Activated CD8-positive, alpha-beta memory T cell treated with anti-CD3 and anti-CD28 coated beads for 1 hour (primary cell): ENCODE measurements at regions not wholly inside any gene's neighbourhood (a gene's known extent, or its start where the extent isn't known, plus 50 kb on each side); places are given as distances from the start of the nearest gene placed in this dataset.
A peak's percentile ranks its signal among the peaks of the same experiment; 100 is the strongest.
"Not testable (repeated sequence)": the region's sequence is repeated elsewhere in the genome, so short reads cannot be mapped to it uniquely, and the experiment has no call there.

Experiments used
- DNase-seq, 2 donors: peaks; one replicate each; pipeline ENCODE4 v3.0.0-alpha.2; 2020; ENCODE audit warnings: low read depth in 1 of 2; ENCODE audit errors: extremely low read depth in 1 of 2

DNA sequence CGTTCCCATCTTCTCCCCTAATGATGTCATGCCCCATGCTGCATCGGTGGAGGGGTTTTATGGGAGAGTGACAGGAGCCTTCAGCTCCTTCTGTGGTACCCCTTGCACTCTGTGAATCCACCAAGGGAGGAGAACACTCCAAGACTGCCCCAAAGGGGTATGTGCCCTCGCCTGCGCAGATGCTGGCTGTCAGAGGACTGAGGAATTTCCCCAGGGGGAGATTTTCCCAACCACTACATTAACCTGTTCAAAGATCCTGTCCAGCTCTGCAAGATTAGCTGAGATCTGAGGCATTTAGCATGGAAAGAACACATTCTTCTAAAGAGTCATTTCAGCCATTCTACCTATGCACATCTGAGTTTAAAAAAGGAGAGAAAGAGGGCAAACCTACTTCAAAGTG is 143.2 kb upstream of the ITGA6 start:
- DNase-seq, result no peak

DNA sequence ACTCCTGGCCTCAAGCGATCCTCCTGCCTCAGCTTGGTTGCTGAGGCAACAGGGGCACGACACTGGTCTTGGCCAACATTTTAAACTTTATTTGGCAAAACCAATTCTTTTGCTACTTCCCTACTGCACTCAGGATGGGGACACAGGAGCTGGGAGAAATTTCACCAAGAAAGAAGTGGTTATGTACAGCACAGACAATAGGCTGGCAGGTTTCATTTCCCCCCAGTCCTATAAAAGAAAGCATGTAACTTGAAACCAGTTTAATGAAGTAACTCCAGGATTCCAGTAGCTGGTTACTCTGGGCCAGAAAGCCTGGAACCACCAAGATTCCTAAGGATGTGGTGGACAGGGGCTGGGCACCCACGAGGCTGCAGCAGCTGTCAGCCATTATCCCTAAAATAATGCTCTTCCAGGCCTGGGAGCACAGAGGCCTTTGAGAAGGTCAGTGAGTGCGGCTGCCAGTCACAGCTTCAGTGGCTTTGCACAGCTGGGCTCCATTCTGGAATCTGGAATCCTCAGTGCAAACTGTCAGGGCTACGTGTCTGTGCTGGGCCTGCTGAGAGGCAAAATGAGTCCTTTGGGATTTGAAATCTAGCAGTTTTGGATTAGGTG is 142.3 kb upstream of the ITGA6 start:
- DNase-seq, result no peak

DNA sequence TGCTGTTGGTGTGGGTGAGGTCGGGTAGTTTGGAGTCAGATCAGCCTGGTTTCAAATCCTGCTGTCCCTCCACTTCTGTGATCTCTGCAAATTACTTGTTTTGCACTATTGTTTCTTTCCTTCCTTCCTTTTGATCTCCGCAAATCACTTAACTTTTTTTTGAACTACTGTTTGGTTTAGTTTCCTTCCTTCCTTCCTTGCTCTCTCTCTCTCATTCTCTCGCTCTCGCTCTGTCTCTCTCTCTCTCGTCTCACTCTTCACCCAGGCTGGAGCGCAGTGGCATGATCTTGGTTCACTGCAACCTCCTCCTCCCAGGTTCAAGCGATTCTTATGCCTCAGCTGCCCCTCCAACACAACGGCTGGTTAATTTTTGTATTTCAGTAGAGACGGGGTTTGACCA is 141.6 kb upstream of the ITGA6 start:
- no peak for DNase-seq

DNA sequence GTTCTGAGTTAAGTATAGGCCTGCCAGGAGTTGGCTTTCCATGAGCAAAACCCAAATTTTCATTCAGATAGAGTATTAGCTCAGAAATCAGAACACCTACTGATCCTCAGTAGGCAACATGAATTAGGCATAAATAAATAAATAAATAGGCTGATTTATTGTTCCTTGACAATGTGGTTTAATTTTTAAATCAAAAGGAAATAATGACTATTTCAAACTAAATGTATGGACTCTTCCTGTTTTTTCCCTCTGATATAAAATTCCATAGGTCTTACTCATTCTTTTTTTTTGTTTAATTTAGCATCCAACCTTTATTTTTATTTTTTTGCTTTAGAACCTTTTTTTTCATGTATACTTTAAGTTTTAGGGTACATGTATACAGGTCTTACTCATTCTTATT is 140.2 kb upstream of the ITGA6 start:
- no peak for DNase-seq

DNA sequence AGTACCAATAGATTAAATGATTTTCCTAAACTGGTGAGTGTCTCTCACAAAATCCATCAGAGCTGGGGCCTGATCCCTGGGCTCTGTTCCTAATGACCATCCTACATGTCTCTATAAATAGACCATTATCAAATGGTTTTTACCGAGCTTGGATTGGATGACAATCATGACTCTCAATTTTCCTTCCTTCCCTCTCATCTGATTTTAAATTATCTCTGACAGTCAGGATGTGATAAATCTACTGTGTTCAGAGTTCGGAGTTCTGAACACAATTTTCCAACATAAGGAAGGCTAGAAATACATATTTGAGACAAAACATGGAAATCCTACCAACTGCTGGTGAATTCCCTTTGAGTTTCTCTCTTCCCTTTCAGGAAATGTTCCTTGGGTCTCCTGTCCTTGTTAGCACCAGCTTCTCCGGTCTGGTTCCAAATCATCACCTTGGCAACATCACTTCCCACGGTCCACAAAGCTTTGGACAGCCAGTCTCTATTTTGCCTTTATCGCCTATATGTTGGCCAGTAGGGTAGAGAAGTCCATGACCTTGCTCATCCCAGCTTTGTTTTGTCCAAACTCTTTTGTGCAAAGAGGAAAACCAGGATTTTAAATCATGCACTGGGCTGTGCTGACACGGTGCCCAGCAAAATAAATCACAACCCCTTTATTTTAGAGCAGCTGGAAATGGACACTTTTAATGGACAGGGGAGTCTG is 139.6 kb upstream of the ITGA6 start:
- DNase-seq, result no peak

DNA sequence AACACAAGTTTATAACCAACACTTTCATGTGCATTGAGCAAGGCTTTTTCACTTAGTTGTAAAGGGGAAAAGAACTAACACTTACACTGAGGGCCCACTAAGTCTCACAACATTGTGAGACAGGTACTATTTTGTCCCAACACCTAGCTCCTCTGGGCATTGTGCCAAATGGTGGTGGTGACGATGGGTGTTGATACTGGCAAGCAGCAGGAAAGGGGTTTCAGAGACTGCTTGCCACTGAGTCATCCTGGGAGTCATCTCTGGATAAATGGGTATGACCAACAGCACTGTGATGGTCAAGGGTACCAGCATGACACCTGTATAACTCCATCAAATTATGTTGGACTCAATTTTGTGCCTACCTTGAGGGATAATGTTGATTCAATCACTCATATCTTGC is 138.8 kb upstream of the ITGA6 start:
- peak; percentile 14 to 24 for DNase-seq

DNA sequence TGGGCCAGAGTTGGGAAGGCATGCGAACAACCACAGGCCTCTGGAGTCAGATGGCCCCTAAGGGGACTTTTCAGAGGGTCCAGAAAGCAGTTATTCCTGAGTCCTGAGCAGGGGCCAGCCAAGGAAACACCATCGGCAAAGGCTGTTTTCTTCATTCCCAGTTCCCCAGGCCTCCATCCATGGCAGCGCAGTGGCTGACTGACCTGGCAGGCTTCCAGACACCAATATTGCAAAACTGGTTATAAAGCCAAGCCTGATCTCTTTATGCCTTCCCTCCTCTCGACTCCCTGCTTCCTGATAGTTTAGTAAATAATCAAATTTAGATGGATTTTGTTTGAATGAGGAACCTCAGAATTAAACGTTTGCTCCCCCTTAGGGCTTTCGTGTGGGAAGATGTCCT is 133.4 kb upstream of the ITGA6 start:
- no peak for DNase-seq

DNA sequence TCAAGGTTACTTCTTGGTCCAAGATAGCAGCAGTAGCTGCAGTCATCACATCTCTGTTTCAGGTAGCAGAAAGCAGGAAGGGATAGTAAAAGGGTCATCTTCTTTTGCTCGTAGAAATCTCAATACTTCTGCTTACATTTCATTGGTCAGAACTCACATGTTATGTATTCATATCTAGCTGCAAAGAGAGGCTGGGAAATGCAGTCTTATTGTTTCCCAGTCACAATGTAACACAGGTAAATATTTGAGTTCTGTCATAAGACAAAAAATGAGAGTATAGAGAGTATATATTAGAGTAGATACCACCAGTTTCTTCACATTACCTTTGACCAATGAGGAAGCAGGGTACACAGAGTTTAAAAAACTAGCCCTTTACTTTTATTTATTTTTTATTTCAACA is 132.4 kb upstream of the ITGA6 start:
- DNase-seq, result no peak

DNA sequence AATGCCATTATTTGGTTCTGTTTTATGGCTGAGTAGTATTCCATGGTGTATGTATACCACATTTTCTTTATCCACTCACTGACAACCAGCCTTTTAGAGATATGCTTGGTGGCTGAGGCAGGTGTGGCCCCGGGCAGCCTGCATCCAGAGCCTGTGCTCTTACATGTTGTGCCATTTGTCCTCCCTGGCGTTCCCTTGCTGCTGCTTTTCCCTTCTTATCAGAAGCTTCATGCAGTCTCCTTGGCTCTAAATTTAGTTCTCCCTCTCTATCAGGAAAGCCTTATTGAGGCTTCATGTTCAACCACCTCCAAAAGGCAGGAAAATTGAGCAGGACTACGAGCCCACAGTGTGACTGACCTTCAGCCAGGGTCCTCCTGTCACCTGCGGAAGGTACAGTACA is 131.7 kb upstream of the ITGA6 start:
- no peak for DNase-seq

DNA sequence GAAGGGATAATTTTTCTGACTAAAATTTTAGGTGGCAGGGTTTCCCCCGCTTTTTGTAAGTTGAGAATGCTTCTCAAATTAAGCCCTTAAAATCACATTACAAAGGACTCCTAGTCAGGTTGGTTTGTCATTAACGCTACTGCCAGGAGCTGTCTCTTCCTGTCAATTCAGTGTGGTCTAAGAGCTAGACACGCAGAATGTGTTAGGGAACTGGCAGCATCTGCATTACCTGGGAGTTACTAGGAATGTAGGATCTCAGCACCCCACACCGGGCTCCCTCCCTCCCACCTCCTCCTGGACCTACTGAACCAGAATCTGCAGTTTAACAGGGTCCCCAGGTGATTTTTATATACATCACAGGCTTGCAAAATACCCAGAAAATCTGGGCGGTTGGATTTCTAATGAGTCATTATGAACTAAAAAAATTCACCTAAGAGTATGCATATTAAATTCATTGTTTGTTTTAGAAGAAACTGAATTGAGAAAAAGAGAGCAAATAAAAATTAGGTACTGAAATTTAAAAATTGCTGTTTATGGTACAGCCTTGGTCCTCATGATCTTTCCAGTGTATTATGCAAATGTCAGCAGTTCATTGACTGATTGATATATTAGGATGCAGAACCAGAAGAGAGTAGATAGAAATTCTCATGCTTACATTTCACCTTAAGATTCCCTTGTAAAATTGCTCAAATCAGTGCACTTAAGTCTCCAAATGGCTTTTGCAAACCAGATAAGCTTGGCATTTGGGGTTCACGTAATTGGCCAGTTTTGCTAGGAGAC is 130.9 kb upstream of the ITGA6 start:
- no peak for DNase-seq

DNA sequence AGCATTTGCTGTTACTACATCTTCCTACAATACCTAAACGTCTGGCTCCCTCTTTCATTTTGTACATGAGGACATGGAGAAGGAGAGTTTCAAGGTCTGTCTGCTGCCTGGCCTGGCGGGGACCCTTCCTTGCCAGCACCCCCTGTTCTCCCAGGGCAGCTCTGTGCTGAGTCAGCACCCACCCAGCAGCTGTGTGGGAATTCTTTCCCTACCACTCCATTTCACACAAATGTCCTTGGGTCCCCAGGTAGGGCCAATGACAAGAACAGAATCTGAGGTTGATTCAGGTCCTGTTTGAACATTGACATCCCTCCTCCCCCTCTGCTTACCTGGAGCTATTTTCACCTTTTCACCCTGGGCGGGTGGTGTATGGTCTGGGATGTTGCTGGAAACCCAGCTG is 129.9 kb upstream of the ITGA6 start:
- no peak for DNase-seq

DNA sequence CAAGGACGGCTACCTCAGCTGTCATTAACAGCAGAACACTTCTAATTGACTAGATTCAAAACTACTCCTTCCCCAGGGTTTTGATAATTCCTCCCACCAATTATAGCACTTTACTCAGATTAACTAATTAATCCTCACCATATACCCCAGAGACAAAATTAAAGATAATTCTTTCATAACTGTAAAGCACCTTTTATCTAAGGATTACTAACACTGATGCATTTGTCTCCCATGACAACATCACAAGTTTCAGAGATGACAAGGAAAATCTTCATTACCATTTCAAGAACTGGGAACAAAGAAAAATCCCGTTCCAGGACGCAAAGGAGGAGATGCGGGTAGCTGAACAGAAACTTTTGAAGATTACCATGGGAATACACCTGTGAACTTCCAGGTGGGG is 129.4 kb upstream of the ITGA6 start:
- DNase-seq, result no peak

DNA sequence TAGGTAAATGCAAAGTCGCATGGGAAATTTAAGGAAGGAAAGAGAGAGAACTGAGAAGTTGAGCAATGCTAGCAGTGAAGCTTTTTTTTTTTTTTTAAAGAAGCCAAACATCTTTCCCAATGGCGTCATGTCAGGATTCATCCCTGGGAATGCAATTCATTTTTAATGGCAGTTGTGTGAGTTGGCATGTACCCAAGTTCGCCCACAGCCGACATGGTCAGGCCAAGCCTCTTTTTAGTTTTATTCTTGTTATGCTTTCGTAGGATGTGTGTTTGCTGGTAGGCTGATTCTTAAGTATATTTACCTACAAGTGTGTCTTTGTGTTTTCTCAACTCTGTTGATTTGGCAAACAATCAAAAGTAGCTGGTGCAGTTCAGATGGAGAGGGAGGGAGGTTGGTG is 127.6 kb upstream of the ITGA6 start:
- DNase-seq, result no peak

DNA sequence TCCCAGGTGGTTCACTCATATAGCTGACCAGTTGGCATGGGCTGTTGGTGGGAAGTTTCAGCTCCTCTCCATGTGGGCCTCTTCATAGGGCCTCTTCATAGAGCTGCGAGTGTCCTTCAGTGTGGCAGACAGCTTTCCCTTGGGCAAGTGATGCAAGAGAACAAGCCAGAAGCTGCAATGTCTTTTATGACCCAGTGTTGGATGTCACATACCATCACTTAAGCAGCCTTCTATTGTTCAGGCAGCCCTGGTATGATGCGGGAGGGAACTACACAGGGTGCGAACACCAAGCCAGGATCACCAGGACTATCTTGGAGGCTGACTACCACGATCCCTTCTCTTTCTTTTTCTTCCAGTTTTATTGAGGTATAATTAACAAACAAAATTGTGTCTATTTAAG is 126.5 kb upstream of the ITGA6 start:
- DNase-seq, result no peak

DNA sequence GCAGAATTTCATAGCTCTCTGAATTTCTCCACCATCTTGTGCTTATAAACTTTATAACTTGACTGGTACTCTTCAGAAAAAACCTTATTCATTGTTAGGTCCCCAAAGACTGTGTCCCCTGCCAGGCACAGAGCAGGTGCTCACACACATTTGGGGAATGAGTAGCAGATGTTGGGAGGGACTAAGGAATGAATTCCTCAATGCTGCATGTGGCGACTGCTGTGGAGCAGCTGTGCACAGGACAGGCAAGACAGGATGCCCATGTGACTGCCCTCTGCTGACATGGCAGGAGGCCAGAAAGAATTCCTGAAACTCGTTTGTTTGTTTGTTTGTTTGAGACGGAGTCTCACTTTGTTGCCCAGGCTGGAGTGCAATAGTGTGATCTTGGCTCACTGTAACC is 122.3 kb upstream of the ITGA6 start:
- no peak for DNase-seq

DNA sequence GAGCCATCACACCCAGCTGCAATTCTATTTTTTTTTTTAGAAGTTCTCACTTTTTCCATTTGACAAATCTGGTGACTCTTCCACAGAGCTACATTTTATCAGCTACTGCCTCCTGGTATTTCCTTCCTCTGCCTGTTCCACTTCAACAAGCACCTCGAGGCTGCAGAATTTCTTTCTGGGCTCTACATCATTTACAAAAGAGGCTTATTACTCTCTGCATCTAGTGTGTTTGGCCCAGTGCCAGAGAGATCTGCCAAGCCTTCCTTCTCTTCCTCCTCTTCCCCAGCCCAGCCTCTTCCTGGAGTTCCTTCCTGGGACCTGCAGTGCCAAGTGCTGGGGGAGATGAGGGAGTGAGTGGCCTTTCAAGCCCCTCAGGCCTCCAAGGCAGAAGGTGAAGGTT is 119.6 kb upstream of the ITGA6 start:
- DNase-seq, result no peak

DNA sequence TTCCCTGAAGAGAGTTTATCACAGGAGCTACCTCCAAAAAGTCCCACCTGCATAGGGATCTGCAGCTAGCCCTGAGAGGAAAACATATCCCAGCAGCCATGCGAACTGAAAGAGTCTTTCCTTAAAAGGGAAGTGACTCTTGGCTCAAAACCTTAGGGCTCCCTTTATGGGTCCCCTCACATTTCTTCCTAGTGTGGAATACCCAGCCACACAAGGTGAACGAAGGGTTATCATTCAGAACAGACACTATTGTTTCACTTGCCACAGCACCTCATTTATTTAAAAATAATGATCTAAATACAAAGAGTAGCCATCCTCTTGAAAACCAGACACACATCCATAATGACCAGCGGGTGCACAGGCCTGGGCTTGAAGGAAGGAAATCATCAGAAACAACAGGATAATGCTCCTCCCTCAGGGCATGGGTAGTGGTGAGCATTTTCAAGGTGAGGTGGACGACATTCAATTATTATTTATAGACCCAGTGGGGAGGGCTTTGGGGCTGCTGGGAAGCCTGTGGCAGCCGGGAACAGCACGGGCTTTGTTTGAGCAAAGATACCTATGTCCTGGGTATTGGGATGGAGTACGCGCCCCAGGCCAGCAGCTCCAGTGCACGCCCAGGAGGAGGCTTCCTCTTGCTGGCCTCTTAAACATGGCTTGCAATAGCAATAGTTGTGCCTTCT is 119.0 kb upstream of the ITGA6 start:
- no peak for DNase-seq

DNA sequence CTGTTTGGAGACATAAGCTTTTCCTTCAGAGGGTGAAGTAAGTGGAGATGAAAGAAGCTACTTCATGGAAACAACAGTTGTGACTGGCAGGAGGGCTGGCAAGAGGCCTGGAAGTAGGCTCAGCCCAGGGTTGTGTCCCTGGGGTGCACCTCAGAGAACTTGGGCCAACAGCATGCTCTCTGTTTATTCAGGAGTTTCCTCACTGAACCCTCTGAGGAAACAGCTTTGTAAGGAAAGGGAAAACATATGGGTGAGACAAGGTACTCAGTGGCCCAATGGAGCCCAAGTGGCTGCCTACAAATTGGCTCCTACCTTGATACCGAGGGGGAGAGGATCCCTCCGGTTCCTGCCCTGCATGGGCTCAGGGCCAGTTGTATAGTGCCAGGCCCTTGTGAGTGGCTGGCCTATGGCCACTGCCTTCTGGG is 115.5 kb upstream of the ITGA6 start:
- no peak for DNase-seq

DNA sequence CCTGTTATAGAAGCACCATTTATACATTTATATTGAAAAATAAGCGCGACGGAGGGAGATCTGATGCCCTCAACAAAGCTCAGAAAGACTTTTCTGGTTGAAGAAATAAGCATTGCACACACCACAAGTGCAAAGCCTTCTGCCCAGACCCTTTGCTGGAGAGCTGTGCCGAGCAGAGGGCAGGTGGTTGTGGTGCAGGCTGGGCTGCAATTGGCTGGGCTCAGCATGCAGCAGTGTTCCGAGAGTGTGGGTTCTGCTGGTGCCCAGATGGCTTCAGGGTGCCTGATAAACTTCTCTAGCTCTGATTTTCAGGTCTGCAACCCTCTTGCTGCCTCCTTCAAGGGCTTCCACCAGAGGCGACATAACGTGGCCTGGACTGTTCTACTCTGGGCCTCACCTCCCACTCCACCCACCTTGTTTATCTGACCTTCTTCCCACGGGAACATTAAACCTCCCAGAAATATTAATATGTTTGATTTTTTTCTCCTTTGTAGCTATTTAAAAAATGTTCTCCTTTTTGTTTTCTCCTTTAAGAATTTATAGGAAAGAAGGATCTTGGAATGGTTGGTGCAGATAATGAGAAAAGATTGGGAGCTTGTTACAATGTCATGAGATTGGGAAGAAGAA is 113.6 kb upstream of the ITGA6 start:
- no peak for DNase-seq

DNA sequence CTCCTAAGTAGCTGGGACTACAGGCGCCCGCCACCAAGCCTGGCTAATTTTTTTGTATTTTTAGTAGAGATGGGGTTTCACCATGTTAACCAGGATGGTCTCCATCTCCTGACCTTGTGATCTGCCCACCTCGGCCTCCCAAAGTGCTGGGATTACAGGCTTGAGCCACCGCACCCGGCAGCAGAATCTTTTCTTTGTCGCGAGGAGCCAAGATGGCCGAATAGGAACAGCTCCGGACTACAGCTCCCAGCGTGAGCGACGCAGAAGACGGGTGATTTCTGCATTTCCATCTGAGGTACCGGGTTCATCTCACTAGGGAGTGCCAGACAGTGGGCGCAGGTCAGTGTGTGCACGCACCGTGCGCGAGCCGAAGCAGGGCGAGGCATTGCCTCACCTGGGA is 112.3 kb upstream of the ITGA6 start:
- DNase-seq, result not testable (repeated sequence)

DNA sequence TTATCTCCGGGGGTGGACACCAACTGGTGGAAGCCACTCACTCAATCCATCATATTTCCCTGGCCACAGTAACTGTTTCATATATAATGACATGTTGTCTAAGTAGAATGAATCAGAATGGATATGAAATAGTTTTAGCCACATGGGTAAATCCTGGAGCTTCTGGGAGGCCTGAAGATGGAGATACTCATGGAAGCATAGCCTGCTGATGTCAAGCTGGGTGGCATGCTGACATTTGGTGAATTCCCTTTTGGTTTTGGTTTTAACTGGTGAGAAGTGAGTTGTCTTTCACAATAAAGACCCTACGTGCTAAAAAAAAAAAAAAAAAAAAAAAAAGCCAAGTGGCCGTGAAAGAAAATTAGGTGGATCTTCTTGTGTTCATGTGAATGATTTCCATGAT is 105.3 kb upstream of the ITGA6 start:
- no peak for DNase-seq
